CD8-positive, alpha-beta memory T cell (primary cell): ENCODE measurements at regions not wholly inside any gene's neighbourhood (a gene's known extent, or its start where the extent isn't known, plus 50 kb on each side); places are given as distances from the start of the nearest gene placed in this dataset.

Source experiments
- CTCF ChIA-PET: fragments of 350-600 bp; sonication (Branson Sonifier 250); formaldehyde crosslinking; loops from one replicate; lab custom pipeline; 2021; ENCODE audit warnings: antibody characterized with exemption; lab: Charles Lee
- POLR2A ChIA-PET: fragments of 350-600 bp; sonication (Branson Sonifier 250); formaldehyde crosslinking; loops from one replicate; lab custom pipeline; 2021; ENCODE audit warnings: antibody characterized with exemption; lab: Charles Lee
- DNase-seq, 5 donors: peaks; one replicate each; pipeline versions ENCODE4 v3.0.0 to v3.0.0-alpha.2; 2020 to 2022; ENCODE audit warnings: mixed read lengths in 1 of 5
- H3K27ac ChIP-seq: one replicate; pipeline ENCODE4 v1.7.0; 2013; ENCODE audit warnings: low read depth, mild to moderate bottlenecking, low read length, moderate library complexity
- H3K27me3 ChIP-seq: 2 replicates; pipeline ENCODE4 v1.7.0; 2013; ENCODE audit warnings: low read length, mild to moderate bottlenecking; ENCODE audit not compliant: insufficient read depth, poor library complexity, severe bottlenecking
- H3K36me3 ChIP-seq: 2 replicates; pipeline ENCODE4 v1.7.0; 2013; ENCODE audit warnings: mild to moderate bottlenecking, low read length, moderate library complexity; ENCODE audit not compliant: insufficient read depth
- H3K4me1 ChIP-seq: 2 replicates; pipeline ENCODE4 v1.7.0; 2013; ENCODE audit warnings: mild to moderate bottlenecking, low read length, moderate library complexity; ENCODE audit not compliant: insufficient read depth
- H3K4me3 ChIP-seq: 2 replicates; pipeline ENCODE4 v1.7.0; 2013; ENCODE audit warnings: mild to moderate bottlenecking, low read length
- H3K9me3 ChIP-seq: 2 replicates; pipeline ENCODE4 v1.7.0; 2013; ENCODE audit warnings: mild to moderate bottlenecking, low read length
- H3K27ac Mint-ChIP-seq, 8 donors: one replicate each; pipeline ENCODE4 v1.8.0; 2020 to 2021; ENCODE audit warnings: mixed read lengths in 8 of 8, mild to moderate bottlenecking in 6 of 8, inconsistent platforms in 3 of 8, moderate library complexity in 3 of 8
- H3K27me3 Mint-ChIP-seq, 2 donors: one replicate each; pipeline ENCODE4 v1.8.0; 2020 to 2021; ENCODE audit warnings: mixed read lengths in 2 of 2, mild to moderate bottlenecking in 1 of 2, moderate library complexity in 1 of 2
- H3K36me3 Mint-ChIP-seq, 3 donors: one replicate each; pipeline ENCODE4 v1.8.0; 2020 to 2021; ENCODE audit warnings: mixed read lengths in 3 of 3, inconsistent platforms in 1 of 3, mild to moderate bottlenecking in 1 of 3
- H3K4me1 Mint-ChIP-seq, 3 donors: one replicate each; pipeline ENCODE4 v1.8.0; 2020 to 2021; ENCODE audit warnings: mixed read lengths in 3 of 3, inconsistent platforms in 1 of 3, mild to moderate bottlenecking in 1 of 3
- H3K4me3 Mint-ChIP-seq, 7 donors: one replicate each; pipeline ENCODE4 v1.8.0; 2020 to 2021; ENCODE audit warnings: mixed read lengths in 7 of 7, mild to moderate bottlenecking in 6 of 7, moderate library complexity in 4 of 7, inconsistent platforms in 2 of 7
- H3K9me3 Mint-ChIP-seq, 5 donors: one replicate each; pipeline ENCODE4 v1.8.0; 2020 to 2022; ENCODE audit warnings: mixed read lengths in 5 of 5, mild to moderate bottlenecking in 3 of 5, moderate library complexity in 2 of 5, inconsistent platforms in 1 of 5

GRCh38 chr9:106693558-106693957 is 169.4 kb upstream of the ZNF462 start:
- ChIA-PET CTCF (no interaction called here), POLR2A (no interaction called here)
- Mint-ChIP-seq H3K4me3 (no peak overlapping the region), H3K36me3 (no peaks in the 10 kb centered on the region), H3K4me1 (no peaks in the 10 kb centered on the region), H3K9me3 (peaks cover 0 to 11% (median 5%) of the 10 kb centered on the region in 5 donors), H3K27me3 (no peaks in the 10 kb centered on the region), H3K27ac (no peak overlapping the region)
- Histone ChIP-seq H3K4me1 (no peaks in the 10 kb centered on the region), H3K4me3 (no peak overlapping the region), H3K27me3 (no peaks in the 10 kb centered on the region), H3K9me3 (no peaks in the 10 kb centered on the region), H3K27ac (no peak overlapping the region), H3K36me3 (no peaks in the 10 kb centered on the region)
- DNase-seq: no peak

GRCh38 chr9:106696804-106697203 is 166.2 kb upstream of the ZNF462 start:
- H3K27ac ChIP-seq: no peak overlapping the region
- DNase-seq: no peak
- Mint-ChIP-seq H3K36me3 (no peaks in the 10 kb centered on the region), H3K9me3 (peaks cover 3 to 11% (median 4%) of the 10 kb centered on the region in 5 donors), H3K27ac (no peak overlapping the region), H3K4me3 (no peak overlapping the region), H3K4me1 (no peaks in the 10 kb centered on the region), H3K27me3 (no peaks in the 10 kb centered on the region)
- POLR2A ChIA-PET: no interaction called here
- H3K27me3 ChIP-seq: no peaks in the 10 kb centered on the region
- no peaks in the 10 kb centered on the region for H3K4me1 ChIP-seq
- CTCF ChIA-PET: no interaction called here
- no peak overlapping the region for H3K4me3 ChIP-seq
- H3K9me3 ChIP-seq: no peaks in the 10 kb centered on the region
- H3K36me3 ChIP-seq: no peaks in the 10 kb centered on the region

- H3K4me1 ChIP-seq: no peaks in the 10 kb centered on the region
- no peaks in the 10 kb centered on the region for H3K9me3 ChIP-seq
- no peaks in the 10 kb centered on the region for H3K36me3 ChIP-seq
- peaks cover 3 to 11% (median 5%) of the 10 kb centered on the region in 5 donors for H3K9me3 Mint-ChIP-seq
- ChIA-PET CTCF (no interaction called here), POLR2A (no interaction called here)
- H3K4me3 Mint-ChIP-seq: no peak overlapping the region
- no peak overlapping the region for H3K4me3 ChIP-seq
- no peak for DNase-seq
- no peak overlapping the region for H3K27ac ChIP-seq
- no peaks in the 10 kb centered on the region for H3K27me3 Mint-ChIP-seq
- no peaks in the 10 kb centered on the region for H3K36me3 Mint-ChIP-seq
- no peaks in the 10 kb centered on the region for H3K4me1 Mint-ChIP-seq
- no peak overlapping the region for H3K27ac Mint-ChIP-seq
- no peaks in the 10 kb centered on the region for H3K27me3 ChIP-seq
Observed at GRCh38 chr9:106697390-106697749, 165.6 kb upstream of the ZNF462 start.

GRCh38 chr9:106697750-106698502 is 165.0 kb upstream of the ZNF462 start:
- CTCF ChIA-PET: no interaction called here

GRCh38 chr9:106700676-106701075 is 162.3 kb upstream of the ZNF462 start:
- Histone ChIP-seq H3K9me3 (no peaks in the 10 kb centered on the region), H3K4me1 (no peaks in the 10 kb centered on the region), H3K4me3 (no peak overlapping the region), H3K36me3 (no peaks in the 10 kb centered on the region), H3K27me3 (no peaks in the 10 kb centered on the region), H3K27ac (no peak overlapping the region)
- peaks cover 5 to 10% (median 6%) of the 10 kb centered on the region in 5 donors for H3K9me3 Mint-ChIP-seq
- H3K4me3 Mint-ChIP-seq: no peak overlapping the region
- H3K36me3 Mint-ChIP-seq: no peaks in the 10 kb centered on the region
- H3K27ac Mint-ChIP-seq: no peak overlapping the region
- H3K4me1 Mint-ChIP-seq: no peaks in the 10 kb centered on the region
- no peak for DNase-seq
- ChIA-PET CTCF (no interaction called here), POLR2A (no interaction called here)
- no peaks in the 10 kb centered on the region for H3K27me3 Mint-ChIP-seq

More at GRCh38 chr9:106697750-106698502, 165.0 kb upstream of the ZNF462 start:
- Mint-ChIP-seq H3K4me1 (no peaks in the 10 kb centered on the region), H3K36me3 (no peaks in the 10 kb centered on the region), H3K4me3 (no peak overlapping the region), H3K9me3 (peaks cover 3 to 9% (median 6%) of the 10 kb centered on the region in 5 donors), H3K27ac (no peak overlapping the region), H3K27me3 (no peaks in the 10 kb centered on the region)
- Histone ChIP-seq H3K36me3 (no peaks in the 10 kb centered on the region), H3K27me3 (no peaks in the 10 kb centered on the region), H3K27ac (no peak overlapping the region), H3K4me3 (no peak overlapping the region), H3K4me1 (no peaks in the 10 kb centered on the region), H3K9me3 (no peaks in the 10 kb centered on the region)
- DNase-seq: no peak
- POLR2A ChIA-PET: no interaction called here

- POLR2A ChIA-PET: no interaction called here
Observed at GRCh38 chr9:106701611-106702010, 161.4 kb upstream of the ZNF462 start.

GRCh38 chr9:106704056-106704615 is 158.8 kb upstream of the ZNF462 start:
- peaks cover 6 to 10% (median 8%) of the 10 kb centered on the region in 5 donors for H3K9me3 Mint-ChIP-seq
- H3K36me3 ChIP-seq: no peaks in the 10 kb centered on the region
- H3K4me3 ChIP-seq: no peak overlapping the region
- H3K9me3 ChIP-seq: no peaks in the 10 kb centered on the region
- ChIA-PET POLR2A (no interaction called here), CTCF (no interaction called here)
- no peaks in the 10 kb centered on the region for H3K4me1 ChIP-seq
- no peaks in the 10 kb centered on the region for H3K27me3 Mint-ChIP-seq
- H3K36me3 Mint-ChIP-seq: no peaks in the 10 kb centered on the region
- no peaks in the 10 kb centered on the region for H3K27me3 ChIP-seq
- H3K4me1 Mint-ChIP-seq: no peaks in the 10 kb centered on the region
- H3K27ac ChIP-seq: no peak overlapping the region
- DNase-seq: no peak
- H3K4me3 Mint-ChIP-seq: no peak overlapping the region
- no peak overlapping the region for H3K27ac Mint-ChIP-seq

More at GRCh38 chr9:106701611-106702010, 161.4 kb upstream of the ZNF462 start:
- Mint-ChIP-seq H3K27me3 (no peaks in the 10 kb centered on the region), H3K4me1 (no peaks in the 10 kb centered on the region), H3K36me3 (no peaks in the 10 kb centered on the region), H3K9me3 (peaks cover 6 to 10% (median 9%) of the 10 kb centered on the region in 5 donors), H3K27ac (no peak overlapping the region), H3K4me3 (no peak overlapping the region)
- Histone ChIP-seq H3K27ac (no peak overlapping the region), H3K36me3 (no peaks in the 10 kb centered on the region), H3K27me3 (no peaks in the 10 kb centered on the region), H3K4me3 (no peak overlapping the region), H3K9me3 (no peaks in the 10 kb centered on the region), H3K4me1 (no peaks in the 10 kb centered on the region)
- CTCF ChIA-PET: no interaction called here
- no peak for DNase-seq

- no peaks in the 10 kb centered on the region for H3K9me3 ChIP-seq
- H3K4me3 ChIP-seq: no peak overlapping the region
- no peak for DNase-seq
- no peaks in the 10 kb centered on the region for H3K27me3 ChIP-seq
- no peaks in the 10 kb centered on the region for H3K4me1 ChIP-seq
- no peak overlapping the region for H3K27ac ChIP-seq
- Mint-ChIP-seq H3K36me3 (no peaks in the 10 kb centered on the region), H3K27ac (no peak overlapping the region), H3K27me3 (no peaks in the 10 kb centered on the region), H3K4me3 (no peak overlapping the region), H3K9me3 (peaks cover 6 to 8% (median 7%) of the 10 kb centered on the region in 5 donors), H3K4me1 (no peaks in the 10 kb centered on the region)
- CTCF ChIA-PET: no interaction called here
- POLR2A ChIA-PET: no interaction called here
- no peaks in the 10 kb centered on the region for H3K36me3 ChIP-seq
Observed at GRCh38 chr9:106707291-106707690, 155.7 kb upstream of the ZNF462 start.
